Astrocyte of the spinal cord (primary cell): ENCODE measurements at regions not wholly inside any gene's neighbourhood (a gene's known extent, or its start where the extent isn't known, plus 50 kb on each side); places are given as distances from the start of the nearest gene placed in this dataset.

ENCODE experiments used
- DNase-seq: peaks from one replicate; pipeline ENCODE4 v3.0.0; 2011; ENCODE audit warnings: low read depth, low spot score
- H3K4me3 ChIP-seq: 2 replicates; pipeline ENCODE4 v1.5.1; 2011; ENCODE audit warnings: low read depth, mild to moderate bottlenecking, low read length, moderate library complexity
- in situ Hi-C: cut with HindIII; loops from 2 replicates; pipeline ENCODE4 v1.10.0; 2017; ENCODE audit warnings: low sequenced_read_pairs
- TF ChIP-seq, protein P1 (sequence below): IDR thresholded peaks from 2 replicates; pipeline ENCODE4 v1.5.1; 2012; ENCODE audit warnings: low read depth, mild to moderate bottlenecking, low read length, inconsistent platforms

DNA sequence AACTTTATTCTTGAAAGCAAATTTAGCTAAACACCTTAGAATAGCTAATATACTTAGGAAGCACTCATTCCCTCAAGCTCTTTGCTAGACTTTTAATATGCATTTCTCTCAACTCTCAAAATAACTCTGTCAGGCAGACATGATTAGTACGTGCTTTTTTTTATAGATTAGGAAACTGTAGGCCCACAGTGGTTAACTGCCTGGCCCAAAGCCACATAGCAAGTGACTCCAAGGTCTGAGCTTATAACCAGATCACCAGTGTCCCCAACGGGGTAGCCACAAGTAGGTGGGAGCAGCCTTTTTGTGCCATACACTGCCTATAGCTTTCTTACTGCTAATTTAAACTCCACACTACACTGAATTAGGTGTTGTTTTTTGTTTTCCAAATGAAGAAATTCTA, 576.8 kb downstream of the METTL4 start:
- no peak overlapping the region for H3K4me3 ChIP-seq
- in situ Hi-C loops: no loop called here
- no peak for DNase-seq
- TF ChIP-seq, protein P1, sequence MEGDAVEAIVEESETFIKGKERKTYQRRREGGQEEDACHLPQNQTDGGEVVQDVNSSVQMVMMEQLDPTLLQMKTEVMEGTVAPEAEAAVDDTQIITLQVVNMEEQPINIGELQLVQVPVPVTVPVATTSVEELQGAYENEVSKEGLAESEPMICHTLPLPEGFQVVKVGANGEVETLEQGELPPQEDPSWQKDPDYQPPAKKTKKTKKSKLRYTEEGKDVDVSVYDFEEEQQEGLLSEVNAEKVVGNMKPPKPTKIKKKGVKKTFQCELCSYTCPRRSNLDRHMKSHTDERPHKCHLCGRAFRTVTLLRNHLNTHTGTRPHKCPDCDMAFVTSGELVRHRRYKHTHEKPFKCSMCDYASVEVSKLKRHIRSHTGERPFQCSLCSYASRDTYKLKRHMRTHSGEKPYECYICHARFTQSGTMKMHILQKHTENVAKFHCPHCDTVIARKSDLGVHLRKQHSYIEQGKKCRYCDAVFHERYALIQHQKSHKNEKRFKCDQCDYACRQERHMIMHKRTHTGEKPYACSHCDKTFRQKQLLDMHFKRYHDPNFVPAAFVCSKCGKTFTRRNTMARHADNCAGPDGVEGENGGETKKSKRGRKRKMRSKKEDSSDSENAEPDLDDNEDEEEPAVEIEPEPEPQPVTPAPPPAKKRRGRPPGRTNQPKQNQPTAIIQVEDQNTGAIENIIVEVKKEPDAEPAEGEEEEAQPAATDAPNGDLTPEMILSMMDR: no peak

GRCh38 chr18:1995041-1995612, 576.2 kb downstream of the METTL4 start:
- TF ChIP-seq, protein P1: no peak
- in situ Hi-C loops: no loop called here
- no peak overlapping the region for H3K4me3 ChIP-seq
- no peak for DNase-seq

GRCh38 chr18:1998121-1998520, 573.2 kb downstream of the METTL4 start:
- TF ChIP-seq, protein P1: no peak
- no peak for DNase-seq
- no peak overlapping the region for H3K4me3 ChIP-seq
- in situ Hi-C loops: no loop called here

GRCh38 chr18:1999387-1999786, 571.9 kb downstream of the METTL4 start:
- in situ Hi-C loops: no loop called here
- no peak for DNase-seq
- TF ChIP-seq, protein P1: no peak
- H3K4me3 ChIP-seq: no peak overlapping the region

- TF ChIP-seq, protein P1: no peak
- in situ Hi-C loops: no loop called here
- DNase-seq: no peak
- H3K4me3 ChIP-seq: no peak overlapping the region
Measured at GRCh38 chr18:2002151-2002550, 569.2 kb downstream of the METTL4 start.

DNA sequence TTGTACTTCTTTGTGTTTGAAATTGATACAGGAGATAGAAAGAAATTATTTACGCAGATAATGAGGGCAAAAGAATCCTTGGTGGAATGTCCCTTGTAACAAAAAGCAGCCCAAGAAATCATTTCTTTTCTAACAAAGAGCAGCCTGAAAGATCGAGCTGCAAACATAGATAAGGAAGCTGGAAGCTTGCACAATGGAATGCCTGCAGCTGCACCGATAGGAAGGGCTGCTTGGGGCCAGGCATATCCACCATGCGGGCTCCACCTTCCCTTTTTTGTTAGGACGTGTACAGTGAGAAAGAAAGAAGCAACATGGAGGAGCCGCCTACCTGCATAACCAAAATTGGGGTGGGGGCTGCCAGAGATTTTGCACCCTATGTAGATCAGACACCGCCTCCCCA, 568.7 kb downstream of the METTL4 start:
- no peak for DNase-seq
- no peak overlapping the region for H3K4me3 ChIP-seq
- TF ChIP-seq, protein P1: no peak
- in situ Hi-C loops: no loop called here
